Adrenal gland (tissue), 5 donors: ENCODE measurements at regions not wholly inside any gene's neighbourhood (a gene's known extent, or its start where the extent isn't known, plus 50 kb on each side); places are given as distances from the start of the nearest gene placed in this dataset.

ENCODE experiments used
- CTCF ChIP-seq, 6 experiments: fragments of 450-650 bp in 4 of 6; fragments of 200-600 bp in 2 of 6; sonication (generic) in 1 of 6; IDR thresholded peaks; 1 replicate in 5 of 6; 2 replicates in 1 of 6; pipeline versions ENCODE4 v1.5.1 to v1.8.0; 2016 to 2021; ENCODE audit warnings: antibody characterized with exemption in 6 of 6, mild to moderate bottlenecking in 2 of 6, moderate library complexity in 1 of 6
- POLR2A ChIP-seq, 2 donors: fragments of 450-650 bp; IDR thresholded peaks; one replicate each; pipeline ENCODE4 v1.6.1; 2017; ENCODE audit warnings: antibody characterized with exemption in 2 of 2, mild to moderate bottlenecking in 2 of 2, moderate library complexity in 1 of 2
- donor health status: DM: no; HTN: no; CAD: no.

DNA sequence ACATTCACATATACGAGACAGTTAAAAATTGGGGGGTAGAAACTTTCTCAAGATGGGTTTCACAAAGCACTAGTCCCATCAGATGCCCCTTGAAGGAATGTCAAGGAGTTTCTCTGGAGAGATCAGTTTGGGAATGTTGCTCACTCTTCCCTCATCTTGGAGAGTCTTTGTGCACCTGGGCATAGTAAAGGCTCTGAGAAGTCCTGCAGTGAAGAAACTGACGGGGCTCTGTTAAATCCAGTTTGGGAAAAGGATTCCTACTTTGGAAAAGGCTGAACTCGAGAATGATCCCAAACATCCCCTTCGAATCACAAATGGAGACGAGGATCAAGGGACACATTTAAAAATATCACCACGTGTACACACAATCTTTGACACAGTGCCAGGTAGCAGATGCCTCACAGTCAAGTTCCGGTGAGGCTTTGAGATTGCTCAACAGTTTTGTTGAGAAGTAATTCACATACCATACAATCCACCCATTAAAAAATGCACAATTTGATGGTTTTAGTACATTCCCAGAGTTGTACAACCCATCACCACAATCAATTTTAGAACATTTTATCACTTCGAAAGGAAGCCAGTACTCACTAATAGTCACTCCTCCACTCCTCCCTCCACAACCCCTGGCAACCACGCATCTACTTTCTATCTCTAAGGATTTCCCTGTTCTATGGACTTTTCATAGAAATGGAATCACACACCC lies 203.4 kb upstream of the FOXF1 start:
- TF ChIP-seq POLR2A (IDR thresholded peaks at IDR 0.05), result no peak
- TF ChIP-seq CTCF (IDR thresholded peaks at IDR 0.05), result no peak
